Stimulated activated CD8-positive, alpha-beta memory T cell treated with anti-CD3 and anti-CD28 coated beads, Interleukin-4, amount 100 ng/mL, for 24 hours (primary cell): ENCODE measurements at regions not wholly inside any gene's neighbourhood (a gene's known extent, or its start where the extent isn't known, plus 50 kb on each side); places are given as distances from the start of the nearest gene placed in this dataset.
"Not testable (repeated sequence)": the region's sequence is repeated elsewhere in the genome, so short reads cannot be mapped to it uniquely, and the experiment has no call there.

Experiments
- DNase-seq: peaks from one replicate; pipeline ENCODE4 v3.0.0-alpha.2; 2020; ENCODE audit warnings: low read depth

DNA sequence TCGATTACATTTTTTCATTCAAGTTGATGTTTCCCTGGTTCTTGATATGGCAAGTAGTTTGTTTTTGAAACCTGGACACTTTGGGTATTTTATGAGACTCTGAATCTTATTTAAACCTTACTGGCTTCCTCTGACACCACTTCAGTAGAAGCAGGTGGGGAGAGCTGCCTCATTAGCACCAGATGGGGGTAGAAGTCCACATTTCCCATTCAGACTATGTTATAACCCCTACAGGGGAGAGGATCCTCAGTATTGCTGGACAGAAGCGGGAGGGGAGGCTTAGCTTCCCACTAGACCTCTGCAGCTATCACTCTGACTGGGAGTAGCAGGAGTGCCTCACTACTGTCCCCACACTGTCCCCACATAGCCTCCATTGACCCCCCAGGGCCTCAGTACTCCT lies 145.3 kb upstream of the SLC35G4 start:
- no peak for DNase-seq

DNA sequence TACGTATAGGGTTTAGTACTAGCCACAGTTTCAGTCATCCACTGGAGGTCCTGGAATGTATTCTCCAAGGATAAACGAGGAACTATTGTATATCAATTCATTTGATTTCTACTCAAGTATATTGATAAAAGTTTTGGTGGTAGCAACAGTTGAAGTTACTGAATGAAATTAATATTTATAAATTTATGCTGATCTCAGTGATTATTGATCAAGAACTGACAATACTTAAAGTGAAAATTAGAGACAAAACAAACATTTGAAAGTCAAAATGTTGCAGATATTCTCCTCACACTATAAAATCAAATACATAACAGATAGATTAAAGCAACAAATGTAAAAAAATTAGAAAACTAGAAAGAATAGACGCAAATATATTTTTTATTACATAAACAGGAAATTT lies 150.9 kb upstream of the SLC35G4 start:
- no peak for DNase-seq

DNA sequence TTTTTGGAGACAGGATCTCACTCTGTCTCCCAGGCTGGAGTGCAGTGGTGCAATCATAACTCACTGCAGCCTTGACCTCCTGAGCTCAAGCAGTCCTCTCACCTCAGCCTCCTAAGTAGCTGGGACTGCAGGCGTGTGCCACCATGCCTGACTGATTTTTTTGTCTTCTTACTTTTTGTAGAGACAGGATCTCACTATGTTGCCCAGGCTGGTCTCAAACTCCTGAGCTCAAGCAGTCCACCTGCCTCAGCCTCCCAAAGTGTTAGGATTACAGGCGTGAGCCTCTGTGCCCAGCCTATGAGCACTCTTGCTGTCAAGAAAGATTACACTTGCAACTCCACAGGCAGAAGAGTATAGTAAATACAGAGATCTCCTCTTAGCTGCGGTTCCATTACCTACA lies 151.5 kb upstream of the SLC35G4 start:
- DNase-seq: not testable (repeated sequence)

GRCh38 chr18:11454040-11454439 lies 155.4 kb upstream of the SLC35G4 start:
- DNase-seq: no peak

DNA sequence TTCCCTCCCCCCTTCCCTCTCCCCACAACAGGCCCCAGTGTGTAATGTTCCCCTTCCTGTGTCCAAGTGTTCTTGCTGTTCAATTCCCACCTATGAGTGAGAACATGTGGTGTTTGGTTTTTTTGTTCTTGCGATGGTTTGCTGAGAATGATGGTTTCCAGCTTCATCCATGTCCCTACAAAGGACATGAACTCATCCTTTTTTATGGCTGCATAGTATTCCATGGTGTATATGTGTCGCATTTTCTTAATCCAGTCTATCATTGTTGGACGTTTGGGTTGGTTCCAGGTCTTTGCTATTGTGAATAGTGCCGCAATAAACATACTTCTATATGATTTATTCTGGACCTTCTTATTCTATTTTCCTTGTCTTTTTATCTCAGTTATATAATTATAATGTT lies 165.2 kb upstream of the SLC35G4 start:
- DNase-seq: not testable (repeated sequence)

DNA sequence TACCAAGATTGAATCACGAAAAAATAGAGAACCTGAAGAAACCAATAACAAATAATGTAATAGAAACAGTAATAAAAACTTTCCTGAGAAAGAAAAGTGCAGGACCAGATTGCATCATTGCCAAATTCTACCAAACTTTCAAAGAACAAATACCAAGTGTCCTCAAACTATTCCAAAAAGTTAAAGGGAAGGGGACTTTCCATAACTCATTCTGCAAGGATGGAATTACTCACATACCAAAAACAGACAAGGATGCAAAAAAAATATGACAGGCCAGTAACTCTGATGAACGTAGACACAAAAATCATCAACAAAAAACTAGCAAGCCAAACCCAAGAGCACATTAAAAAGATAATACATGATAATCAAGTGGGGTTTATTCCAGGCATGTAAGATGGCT lies 172.3 kb upstream of the SLC35G4 start:
- no peak for DNase-seq

DNA sequence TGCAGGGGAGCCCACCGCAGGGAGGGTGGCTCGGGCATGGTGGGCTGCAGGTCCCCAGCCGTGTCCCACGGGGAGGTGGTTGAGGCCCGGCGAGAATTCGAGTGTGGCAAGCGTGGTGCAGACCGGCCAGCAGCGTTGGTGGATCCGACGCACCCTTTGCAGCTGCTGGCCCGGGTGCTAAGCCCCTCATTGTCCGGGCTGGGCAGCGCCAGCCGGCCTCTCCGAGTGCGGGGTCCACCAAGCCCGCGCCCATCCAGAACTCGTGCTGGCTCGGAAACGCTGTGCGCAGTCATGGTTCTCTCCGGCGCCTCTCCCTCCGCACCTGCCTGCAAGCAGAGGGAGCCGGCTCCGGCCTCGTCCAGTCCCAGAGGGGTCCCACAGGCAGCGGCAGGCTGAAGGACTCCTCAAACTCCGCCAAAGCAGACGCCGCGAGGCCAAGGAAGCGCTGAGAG lies 177.0 kb upstream of the SLC35G4 start:
- no peak for DNase-seq

DNA sequence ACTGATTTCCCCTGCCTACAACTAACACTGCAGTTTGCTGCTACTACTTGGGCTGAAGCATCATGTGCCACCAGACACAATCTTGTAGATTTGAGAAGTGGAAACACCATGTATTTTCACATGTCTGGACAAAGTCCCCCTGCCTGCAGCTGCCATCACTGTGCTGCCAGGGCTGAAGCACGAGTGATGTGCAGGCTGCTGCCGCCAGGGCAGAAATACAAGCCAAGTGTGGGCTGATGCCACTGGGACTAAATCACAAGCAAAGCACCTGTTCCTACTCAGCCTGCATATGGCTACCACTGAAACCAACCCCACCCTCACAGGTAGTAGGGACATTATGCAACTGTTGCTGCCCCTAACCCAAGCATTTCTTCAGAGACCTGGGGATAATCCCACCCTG lies 179.5 kb upstream of the SLC35G4 start:
- DNase-seq: no peak

GRCh38 chr18:11425211-11425610 lies 184.2 kb upstream of the SLC35G4 start:
- no peak for DNase-seq

DNA sequence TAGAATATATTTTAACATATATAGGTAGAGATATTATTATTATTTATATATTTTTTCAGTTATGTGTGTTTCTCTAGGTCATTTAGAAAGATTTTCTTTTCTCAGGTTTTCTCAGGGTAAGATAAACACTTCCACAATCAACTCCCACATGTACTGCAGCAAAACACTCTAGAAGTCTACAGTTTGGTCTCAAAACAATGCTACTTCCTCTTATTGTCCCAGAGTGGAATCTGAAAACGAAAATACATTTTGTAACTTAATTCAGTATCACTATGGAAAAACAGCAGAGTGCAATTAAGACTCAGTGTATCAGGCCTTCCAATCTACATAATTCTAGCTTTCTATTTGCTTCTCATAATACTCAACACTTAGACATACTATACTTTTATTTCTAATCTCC lies 190.1 kb upstream of the SLC35G4 start:
- no peak for DNase-seq

GRCh38 chr18:11412811-11413210 lies 196.6 kb upstream of the SLC35G4 start:
- no peak for DNase-seq

DNA sequence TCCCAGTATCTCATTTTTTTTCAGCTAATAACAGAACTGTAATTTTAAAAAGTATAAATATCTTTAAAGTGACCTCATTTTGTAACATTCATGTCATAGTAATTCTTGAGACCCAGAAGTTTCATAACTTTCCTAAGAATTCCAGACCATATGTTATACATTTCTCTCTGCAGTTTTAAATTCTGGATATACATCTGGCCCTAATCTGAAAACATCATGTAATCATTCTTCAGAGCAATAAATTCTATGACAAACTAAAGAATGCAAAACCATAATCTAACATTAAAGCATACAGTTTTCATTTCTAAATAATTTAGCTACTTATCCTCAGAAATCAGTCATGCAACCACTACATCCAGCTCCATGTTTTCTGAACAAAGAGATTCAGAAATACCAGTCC lies 198.3 kb upstream of the SLC35G4 start:
- DNase-seq: no peak

- no peak for DNase-seq
These were observed 200.8 kb upstream of the SLC35G4 start for GRCh38 chr18:11408555-11409065.

DNA sequence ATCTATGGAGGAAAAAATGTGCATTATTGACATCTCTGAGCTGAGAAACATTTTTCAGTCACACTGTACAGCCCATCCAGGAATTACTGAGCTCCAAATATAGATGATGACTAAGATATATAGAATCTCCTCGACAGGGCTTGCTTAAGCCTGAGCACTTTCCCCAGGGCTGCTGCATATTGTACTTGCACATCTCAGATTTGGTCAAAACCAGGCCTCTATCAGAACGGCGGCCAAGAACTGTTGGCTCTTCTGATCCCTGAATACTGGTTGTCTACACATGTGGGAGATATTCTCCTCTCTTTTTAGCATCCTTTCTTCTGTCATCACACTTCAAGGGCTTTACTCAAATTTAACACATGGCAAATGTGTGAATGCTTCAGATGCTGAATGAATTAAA lies 201.5 kb upstream of the SLC35G4 start:
- no peak for DNase-seq

- DNase-seq: no peak
These were observed 203.6 kb upstream of the SLC35G4 start for GRCh38 chr18:11405804-11406203.

DNA sequence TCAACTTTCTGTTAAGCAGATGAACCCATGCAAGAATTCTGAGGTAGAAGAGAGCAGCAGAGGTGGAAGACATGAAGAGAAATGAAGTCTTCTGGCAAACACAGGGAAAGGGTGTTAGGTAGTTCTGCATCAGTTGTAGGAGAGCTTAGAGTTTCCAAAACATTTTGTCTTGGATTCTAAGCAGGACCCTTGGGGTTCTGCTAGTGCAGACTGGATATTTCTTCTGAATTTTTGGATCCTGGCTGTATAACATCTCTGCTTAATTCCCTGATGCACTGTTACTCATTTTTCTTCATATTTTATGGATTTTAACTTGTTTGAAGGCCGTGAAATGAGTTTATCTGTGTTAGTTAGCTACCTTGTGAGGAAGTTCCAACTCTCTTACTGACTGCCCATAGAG lies 208.7 kb upstream of the SLC35G4 start:
- no peak for DNase-seq

DNA sequence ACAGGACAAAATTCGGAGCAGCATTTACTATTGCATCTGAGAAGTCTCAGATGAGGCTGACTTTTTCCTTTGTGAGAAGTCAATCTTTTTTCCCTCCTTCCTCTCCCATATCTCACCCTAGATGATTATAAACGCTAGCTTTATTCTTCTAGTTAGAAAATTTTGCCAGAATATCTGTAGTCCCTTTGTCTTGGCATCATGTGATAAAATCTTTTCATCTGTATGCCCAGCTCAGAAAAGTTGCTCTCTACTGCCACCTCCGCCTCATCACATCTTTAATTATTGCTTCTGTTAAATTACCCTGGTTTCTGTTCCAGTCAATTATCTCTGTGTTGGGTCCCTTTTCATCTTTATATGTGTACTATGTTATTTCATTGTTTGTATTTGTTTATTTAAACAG lies 210.8 kb upstream of the SLC35G4 start:
- no peak for DNase-seq

DNA sequence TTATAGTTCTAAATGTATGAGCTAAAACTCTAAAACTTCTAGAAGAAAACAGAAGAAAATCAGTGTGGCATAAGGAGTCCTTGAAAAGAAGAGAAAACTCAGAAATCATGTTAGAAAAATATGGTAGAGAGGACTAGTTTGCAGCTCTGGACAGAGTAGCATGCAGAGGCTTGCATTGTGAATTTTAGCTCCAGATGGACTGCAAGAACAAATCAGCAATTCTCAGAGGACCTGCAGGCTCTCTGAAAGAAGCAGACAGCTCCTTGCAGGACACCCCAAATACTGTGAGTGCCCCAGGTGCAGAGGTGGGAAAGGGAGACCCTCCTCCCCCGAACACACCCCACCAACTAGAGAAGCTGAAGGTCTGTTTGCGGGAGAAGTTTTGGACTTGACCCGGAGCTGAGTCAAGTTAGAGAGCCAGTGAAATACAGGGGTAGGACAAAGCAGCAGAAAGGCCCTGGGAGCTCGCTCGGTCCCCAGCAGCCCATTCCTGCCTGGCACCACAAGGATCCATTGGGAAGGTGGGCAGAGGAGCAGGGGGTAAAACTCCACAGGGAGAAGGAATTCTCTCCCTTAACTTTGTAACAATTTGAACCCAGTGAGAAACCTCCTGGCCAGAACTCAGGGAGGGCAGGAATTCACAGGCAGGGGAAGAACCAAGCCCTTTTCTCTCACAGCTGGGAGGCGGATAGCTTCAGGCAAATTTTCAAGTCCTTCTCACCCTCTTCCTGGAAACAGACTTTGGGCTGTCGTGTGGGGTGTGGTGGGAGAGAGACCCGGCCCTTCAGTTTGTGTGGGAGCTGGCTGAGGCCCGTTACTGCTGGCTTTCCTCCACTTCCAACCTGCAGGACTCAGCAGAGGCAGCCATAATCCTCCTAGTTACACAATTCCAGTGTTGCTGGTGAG lies 216.2 kb upstream of the SLC35G4 start:
- no peak for DNase-seq

DNA sequence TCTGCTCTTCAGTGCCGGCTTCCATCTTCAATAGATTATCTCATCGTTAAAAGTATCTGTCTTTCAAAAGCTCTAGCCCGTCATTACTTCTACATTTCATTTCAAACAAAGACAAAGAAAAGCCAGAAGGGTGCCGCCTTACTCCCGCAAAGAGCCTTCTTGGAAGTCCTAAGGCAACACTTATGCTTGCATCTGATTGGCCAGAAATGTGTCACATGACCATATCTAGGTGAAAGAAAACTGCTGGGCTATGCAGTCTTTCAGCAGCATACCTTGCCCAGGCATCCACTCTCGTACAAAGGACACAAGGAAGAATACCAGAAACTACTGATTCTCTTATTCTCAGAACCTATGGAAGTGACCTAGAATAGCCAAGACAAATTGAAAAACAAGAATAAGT lies 217.1 kb upstream of the SLC35G4 start:
- DNase-seq: no peak

DNA sequence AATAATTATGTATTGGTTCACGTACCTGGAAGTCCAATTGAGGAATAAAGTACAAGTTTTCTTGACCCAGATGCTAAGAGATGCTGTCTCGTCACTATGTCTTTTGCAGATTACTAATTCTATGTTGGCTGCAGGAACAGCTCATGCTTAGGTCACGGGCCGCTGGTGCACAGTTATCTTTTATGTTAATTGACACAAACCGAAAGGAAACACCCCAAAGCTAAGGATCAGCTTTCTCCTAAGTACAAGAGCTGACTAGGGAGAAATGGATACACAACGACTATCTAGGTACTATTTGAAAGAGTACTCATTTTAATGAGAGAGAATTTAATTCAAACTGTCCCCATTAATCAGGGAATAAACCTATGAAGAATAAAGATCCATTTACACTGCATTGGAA lies 217.7 kb upstream of the SLC35G4 start:
- no peak for DNase-seq

GRCh38 chr18:11388755-11389680 lies 220.4 kb upstream of the SLC35G4 start:
- no peak for DNase-seq

DNA sequence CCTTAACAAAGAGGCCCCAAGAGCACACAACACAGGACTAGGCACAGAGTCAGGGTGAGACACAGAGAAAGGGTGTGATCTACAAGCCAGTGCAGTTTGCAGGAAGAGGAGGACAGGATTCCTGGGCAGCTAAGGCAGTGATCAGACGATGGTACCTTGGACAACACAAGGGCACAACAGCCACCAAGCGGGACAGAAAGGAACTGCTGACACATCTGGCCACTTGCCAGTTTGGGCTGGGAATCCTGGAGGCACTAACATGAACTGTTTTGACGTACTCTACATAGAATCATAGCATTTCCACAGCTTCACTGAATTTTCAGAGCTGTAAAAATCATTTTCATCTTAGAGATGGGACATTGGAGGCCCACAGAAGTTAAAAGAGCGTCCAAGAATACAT lies 221.5 kb upstream of the SLC35G4 start:
- peak; percentile 1 for DNase-seq

DNA sequence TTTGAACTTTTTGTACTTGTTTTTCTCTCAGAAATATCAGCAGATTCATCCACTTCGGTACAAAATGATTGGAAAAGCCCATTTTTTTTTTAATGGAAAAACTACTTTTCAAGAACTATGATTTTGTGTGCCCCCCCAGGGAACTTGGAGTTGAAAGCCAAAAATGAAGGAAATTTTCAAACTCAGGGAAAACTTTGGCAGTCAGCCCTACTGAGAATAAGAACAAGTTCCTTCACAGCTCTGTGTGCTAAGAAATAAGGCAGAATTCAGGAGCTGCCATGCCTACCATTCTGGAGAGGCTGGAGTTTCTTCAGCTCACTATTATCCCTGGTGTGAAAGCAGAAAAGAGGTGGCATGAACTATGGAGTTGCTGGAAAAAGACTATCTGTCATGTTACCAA lies 226.0 kb upstream of the SLC35G4 start:
- DNase-seq: no peak
